T-helper 1 cell treated with Interleukin-12 subunit alpha and Interleukin-12 subunit beta and Interleukin-4 antibody, amounts not matched to agents 30 ng/mL and 1 ng/mL, for 36 hours (primary cell): ENCODE measurements at regions not wholly inside any gene's neighbourhood (a gene's known extent, or its start where the extent isn't known, plus 50 kb on each side); places are given as distances from the start of the nearest gene placed in this dataset.

Experiments used
- intact Hi-C: fragments of 100-400 bp; cut with micrococcal nuclease; formaldehyde crosslinking; loops from one replicate; pipeline ENCODE4 v1.15.1; 2024

GRCh38 chr15:25051399-25052154 is 96.8 kb downstream of the SNRPN start:
- intact Hi-C loops, result no loop called here

- intact Hi-C loops, result no loop called here
Observed at GRCh38 chr15:25052191-25052999, 97.6 kb downstream of the SNRPN start.

GRCh38 chr15:25053000-25053815 is 98.4 kb downstream of the SNRPN start:
- intact Hi-C loops, result no loop called here

- intact Hi-C loops, result no loop called here
Observed at GRCh38 chr15:25054329-25054728, 99.5 kb downstream of the SNRPN start.

- intact Hi-C loops, result no loop called here
Observed at GRCh38 chr15:25054943-25055342, 100.2 kb downstream of the SNRPN start.

- intact Hi-C loops, result no loop called here
Observed at GRCh38 chr15:25055356-25056068, 100.7 kb downstream of the SNRPN start.

GRCh38 chr15:25056484-25057425 is 102.0 kb downstream of the SNRPN start:
- intact Hi-C loops, result no loop called here

GRCh38 chr15:25057574-25057973 is 102.8 kb downstream of the SNRPN start:
- intact Hi-C loops, result no loop called here

- intact Hi-C loops, result no loop called here
Observed at GRCh38 chr15:25058080-25058785, 103.4 kb downstream of the SNRPN start.

GRCh38 chr15:25059698-25060471 is 105.1 kb downstream of the SNRPN start:
- intact Hi-C loops, result no loop called here

- intact Hi-C loops, result no loop called here
Observed at GRCh38 chr15:25060472-25060803, 105.7 kb downstream of the SNRPN start.

GRCh38 chr15:25060996-25061620 is 106.3 kb downstream of the SNRPN start:
- intact Hi-C loops, result no loop called here

- intact Hi-C loops, result no loop called here
Observed at GRCh38 chr15:25061808-25062550, 107.2 kb downstream of the SNRPN start.

GRCh38 chr15:25062551-25063430 is 108.0 kb downstream of the SNRPN start:
- intact Hi-C loops, result no loop called here

- intact Hi-C loops, result no loop called here
Observed at GRCh38 chr15:25065286-25065685, 110.5 kb downstream of the SNRPN start.

- intact Hi-C loops, result no loop called here
Observed at GRCh38 chr15:25065876-25066275, 111.1 kb downstream of the SNRPN start.

- intact Hi-C loops, result no loop called here
Observed at GRCh38 chr15:25066708-25067107, 111.9 kb downstream of the SNRPN start.
